Peyer's patch (tissue), 4 donors: ENCODE measurements at regions not wholly inside any gene's neighbourhood (a gene's known extent, or its start where the extent isn't known, plus 50 kb on each side); places are given as distances from the start of the nearest gene placed in this dataset.
"Not testable (repeated sequence)": the region's sequence is repeated elsewhere in the genome, so short reads cannot be mapped to it uniquely, and the experiment has no call there.

Source experiments
- DNase-seq, 3 donors: peaks; one replicate each; pipeline ENCODE4 v3.0.0-alpha.2; 2017 to 2019
- H3K27ac ChIP-seq, 4 donors: fragments of 200-600 bp; sonication (generic); one replicate each; pipeline ENCODE4 v1.5.1; 2016 to 2019
- H3K27me3 ChIP-seq, 2 donors: fragments of 200-600 bp; sonication (generic); one replicate each; pipeline ENCODE4 v1.5.1; 2019
- H3K36me3 ChIP-seq, 3 donors: fragments of 200-600 bp; sonication (generic); one replicate each; pipeline ENCODE4 v1.5.1; 2016 to 2019
- H3K4me1 ChIP-seq, 4 donors: fragments of 200-600 bp; sonication (generic); one replicate each; pipeline ENCODE4 v1.5.1; 2016 to 2019
- H3K4me3 ChIP-seq, 4 donors: fragments of 200-600 bp; sonication (generic); 1 replicate in 3 of 4; 2 replicates in 1 of 4; pipeline ENCODE4 v1.5.1; 2016 to 2019; ENCODE audit warnings: mild to moderate bottlenecking in 1 of 4
- H3K9me3 ChIP-seq, 4 donors: fragments of 200-600 bp; sonication (generic); one replicate each; pipeline ENCODE4 v1.5.1; 2016 to 2019; ENCODE audit warnings: mild to moderate bottlenecking in 1 of 4
- CTCF ChIP-seq, 6 experiments: fragments of 450-650 bp in 4 of 6; fragments of 200-600 bp in 2 of 6; sonication (generic) in 1 of 6; IDR thresholded peaks; one replicate each; pipeline ENCODE4 v1.5.1; 2017 to 2019; ENCODE audit warnings: antibody characterized with exemption in 6 of 6, mild to moderate bottlenecking in 3 of 6, moderate library complexity in 1 of 6
- POLR2A ChIP-seq, 2 donors: fragments of 450-650 bp; IDR thresholded peaks; one replicate each; pipeline ENCODE4 v1.5.1; 2017; ENCODE audit warnings: antibody characterized with exemption in 2 of 2, mild to moderate bottlenecking in 2 of 2, moderate library complexity in 2 of 2

GRCh38 chr1:96886474-96886873, 164.9 kb downstream of the PTBP2 start:
- no peaks in the 10 kb centered on the region for H3K4me1 ChIP-seq
- peaks cover 0 to 4% (median 0%) of the 10 kb centered on the region in 4 donors for H3K9me3 ChIP-seq
- no peak overlapping the region for H3K27ac ChIP-seq
- H3K36me3 ChIP-seq, result no peaks in the 10 kb centered on the region
- no peak overlapping the region for H3K4me3 ChIP-seq
- DNase-seq, result no peak
- TF ChIP-seq POLR2A (IDR thresholded peaks at IDR 0.05) (no peak), CTCF (IDR thresholded peaks at IDR 0.05) (no peak)
- no peaks in the 10 kb centered on the region for H3K27me3 ChIP-seq

DNA sequence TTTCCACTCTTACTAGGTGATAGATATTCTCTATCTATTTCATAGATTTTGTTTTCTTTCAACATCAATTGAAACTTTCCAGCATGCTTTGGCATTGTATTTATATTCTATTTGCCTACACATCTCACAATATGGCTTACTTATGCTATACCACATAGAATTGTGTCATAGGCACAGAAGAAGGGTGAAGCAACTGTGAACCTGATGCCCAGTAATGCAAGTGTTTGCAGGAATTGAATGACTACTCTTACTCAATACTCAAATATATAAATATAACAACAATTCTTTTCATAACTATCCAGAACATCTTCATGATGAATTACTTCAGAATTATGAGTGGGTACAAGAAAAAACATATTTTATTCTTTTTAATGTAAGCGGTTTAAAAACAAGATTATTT, 165.9 kb downstream of the PTBP2 start:
- H3K9me3 ChIP-seq, result peaks cover 0 to 4% (median 0%) of the 10 kb centered on the region in 4 donors
- H3K4me1 ChIP-seq, result no peaks in the 10 kb centered on the region
- no peaks in the 10 kb centered on the region for H3K27me3 ChIP-seq
- H3K4me3 ChIP-seq, result no peak overlapping the region
- no peak overlapping the region for H3K27ac ChIP-seq
- DNase-seq, result no peak
- H3K36me3 ChIP-seq, result no peaks in the 10 kb centered on the region
- TF ChIP-seq POLR2A (IDR thresholded peaks at IDR 0.05) (no peak), CTCF (IDR thresholded peaks at IDR 0.05) (no peak)

- TF ChIP-seq CTCF (IDR thresholded peaks at IDR 0.05) (no peak), POLR2A (IDR thresholded peaks at IDR 0.05) (no peak)
- Histone ChIP-seq H3K4me1 (no peaks in the 10 kb centered on the region), H3K27me3 (no peaks in the 10 kb centered on the region), H3K27ac (no peak overlapping the region), H3K9me3 (peaks cover 0 to 3% (median 2%) of the 10 kb centered on the region in 4 donors), H3K4me3 (no peak overlapping the region), H3K36me3 (no peaks in the 10 kb centered on the region)
- no peak for DNase-seq
These were observed 180.3 kb downstream of the PTBP2 start for GRCh38 chr1:96901783-96902363.

DNA sequence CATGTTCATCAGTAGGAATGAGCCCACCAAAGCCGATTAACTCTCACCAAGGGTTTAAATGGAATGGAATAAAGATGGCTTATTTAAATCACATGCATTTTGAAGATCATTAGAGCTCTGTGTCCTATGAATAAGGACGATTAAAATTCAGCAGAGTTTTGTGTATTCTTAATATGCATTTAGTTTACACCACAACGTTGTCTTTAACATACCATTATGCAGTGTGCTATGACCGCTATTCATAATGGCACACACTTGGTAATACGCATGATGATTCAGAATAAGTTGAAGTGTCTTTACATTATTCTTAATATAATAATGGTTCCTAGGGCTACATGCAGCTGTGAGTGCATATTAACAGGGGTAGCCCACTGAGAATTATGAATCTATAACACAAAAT, 190.7 kb downstream of the PTBP2 start:
- TF ChIP-seq CTCF (IDR thresholded peaks at IDR 0.05) (no peak), POLR2A (IDR thresholded peaks at IDR 0.05) (no peak)
- Histone ChIP-seq H3K36me3 (no peaks in the 10 kb centered on the region), H3K27ac (no peak overlapping the region), H3K27me3 (no peaks in the 10 kb centered on the region), H3K4me3 (no peak overlapping the region), H3K4me1 (no peaks in the 10 kb centered on the region), H3K9me3 (no peaks in the 10 kb centered on the region)
- DNase-seq, result no peak

- not testable (repeated sequence) for H3K4me3 ChIP-seq, DNase-seq, H3K9me3 ChIP-seq, H3K27ac ChIP-seq, H3K4me1 ChIP-seq, H3K27me3 ChIP-seq, H3K36me3 ChIP-seq
These were observed 194.1 kb downstream of the PTBP2 start for GRCh38 chr1:96915701-96916100.

DNA sequence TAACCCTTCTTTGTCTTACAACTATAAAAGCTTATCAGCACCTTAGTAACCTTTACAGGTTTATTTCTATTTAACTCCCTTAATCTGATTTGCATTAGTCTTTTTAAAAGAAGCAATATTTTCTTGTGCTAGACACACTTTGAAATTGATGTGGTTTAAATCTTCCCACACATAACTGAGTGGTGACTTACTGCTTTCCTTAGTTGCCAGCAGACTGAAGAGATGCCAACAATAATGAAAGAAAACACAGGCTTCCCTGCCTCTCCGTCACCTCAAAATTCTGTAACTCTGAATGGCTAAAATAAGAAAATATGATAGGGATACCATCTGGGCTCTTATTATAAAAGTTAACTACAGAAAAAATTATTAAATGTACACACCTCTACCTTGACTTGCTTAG, 196.8 kb downstream of the PTBP2 start:
- H3K4me3 ChIP-seq, result no peak overlapping the region
- H3K27ac ChIP-seq, result no peak overlapping the region
- DNase-seq, result no peak

More for the DNA sequence above, 196.8 kb downstream of the PTBP2 start:
- TF ChIP-seq POLR2A (IDR thresholded peaks at IDR 0.05) (no peak), CTCF (IDR thresholded peaks at IDR 0.05) (no peak)
- H3K9me3 ChIP-seq, result no peaks in the 10 kb centered on the region
- no peaks in the 10 kb centered on the region for H3K36me3 ChIP-seq
- H3K27me3 ChIP-seq, result no peaks in the 10 kb centered on the region
- H3K4me1 ChIP-seq, result no peaks in the 10 kb centered on the region
